Transverse colon (tissue), 4 donors: ENCODE measurements at regions not wholly inside any gene's neighbourhood (a gene's known extent, or its start where the extent isn't known, plus 50 kb on each side); places are given as distances from the start of the nearest gene placed in this dataset.

Experiments used
- DNase-seq: peaks from one replicate; pipeline ENCODE4 v3.0.0-alpha.2; 2019
- H3K27ac ChIP-seq, 4 donors: fragments of 200-600 bp; sonication (generic); 2 replicates each; pipeline ENCODE4 v1.5.1; 2016 to 2018; ENCODE audit warnings: inconsistent platforms in 4 of 4
- H3K27me3 ChIP-seq: fragments of 200-600 bp; sonication (generic); 2 replicates; pipeline ENCODE4 v1.5.1; 2017; ENCODE audit warnings: inconsistent platforms
- H3K36me3 ChIP-seq, 4 donors: fragments of 200-600 bp; sonication (generic); 2 replicates each; pipeline ENCODE4 v1.5.1; 2017 to 2019; ENCODE audit warnings: inconsistent platforms in 4 of 4
- H3K4me1 ChIP-seq, 4 donors: fragments of 200-600 bp; sonication (generic); 2 replicates each; pipeline ENCODE4 v1.5.1; 2017 to 2020; ENCODE audit warnings: inconsistent platforms in 4 of 4
- H3K4me3 ChIP-seq, 4 donors: fragments of 200-600 bp; sonication (generic); 1 replicate in 1 of 4; 2 replicates in 3 of 4; pipeline versions ENCODE4 v1.5.1 to v1.6.1; 2017 to 2019; ENCODE audit warnings: inconsistent platforms in 4 of 4
- H3K9me3 ChIP-seq, 2 donors: fragments of 200-600 bp; sonication (generic); 2 replicates each; pipeline ENCODE4 v1.5.1; 2017 to 2019; ENCODE audit warnings: inconsistent platforms in 2 of 2
- EP300 ChIP-seq: sonication (generic); formaldehyde crosslinking; IDR thresholded peaks from one replicate; pipeline ENCODE4 v1.6.1; 2017; ENCODE audit warnings: antibody characterized with exemption, low read depth
- POLR2A ChIP-seq: fragments of 450-650 bp; IDR thresholded peaks from one replicate; pipeline ENCODE4 v1.6.1; 2016; ENCODE audit warnings: antibody characterized with exemption, mild to moderate bottlenecking, moderate library complexity
- POLR2AphosphoS5 ChIP-seq, 3 donors: sonication (generic); formaldehyde crosslinking; IDR thresholded peaks; one replicate each; pipeline ENCODE4 v1.6.1; 2016; ENCODE audit warnings: antibody characterized with exemption in 3 of 3
- WGBS, 2 donors: methylation state at CpG; one replicate each; pipeline ENCODE4 v1.1.5; 2018; ENCODE audit warnings: low coverage in 1 of 2; 5-methylcytosine and 5-hydroxymethylcytosine counted together
- in situ Hi-C, 4 donors: fragments of 200-750 bp; cut with MboI; loops; one replicate each; pipeline versions ENCODE4 v1.15.0 to v1.15.1; 2017; ENCODE audit warnings: low sequenced_read_pairs in 3 of 4, low pct_ligation_motif_present in 1 of 4, low pct_unique_long_range_greater_than_20kb in 1 of 4
- intact Hi-C: fragments of 100-400 bp; cut with DNase I; formaldehyde crosslinking; loops from one replicate; pipeline ENCODE4 v1.15.1; 2023; ENCODE audit warnings: low total_unique reads
- TF ChIP-seq, protein P1 (sequence below), 5 experiments: fragments of 200-600 bp in 3 of 5; fragments of 450-650 bp in 2 of 5; sonication (generic) in 3 of 5; IDR thresholded peaks; 1 replicate in 2 of 5; 2 replicates in 3 of 5; pipeline ENCODE4 v1.5.1; 2016 to 2017; ENCODE audit warnings: antibody characterized with exemption in 5 of 5, inconsistent platforms in 3 of 5, mild to moderate bottlenecking in 2 of 5, moderate library complexity in 1 of 5

DNA sequence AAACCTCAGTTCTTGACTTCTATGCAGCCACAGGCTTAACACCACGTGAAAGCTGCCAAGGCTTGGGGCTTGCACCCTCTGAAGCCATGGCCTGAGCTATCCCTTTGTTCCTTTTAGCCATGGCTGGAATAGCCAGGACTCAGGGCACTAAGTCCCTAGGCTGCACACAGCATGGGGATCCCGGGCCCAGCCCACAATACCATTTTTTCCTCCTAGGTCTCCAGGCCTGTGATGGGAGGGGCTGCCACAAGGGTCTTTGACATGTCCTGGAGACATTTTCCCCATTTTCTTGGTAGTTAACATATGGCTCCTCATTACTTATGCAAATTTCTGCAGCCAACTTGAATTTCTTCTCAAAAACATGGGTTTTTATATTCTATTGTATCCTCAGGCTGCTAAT, 619.1 kb downstream of the NYAP2 start:
- in situ Hi-C loops (no loop called here), intact Hi-C loops (no loop called here)
- TF ChIP-seq, protein P1, sequence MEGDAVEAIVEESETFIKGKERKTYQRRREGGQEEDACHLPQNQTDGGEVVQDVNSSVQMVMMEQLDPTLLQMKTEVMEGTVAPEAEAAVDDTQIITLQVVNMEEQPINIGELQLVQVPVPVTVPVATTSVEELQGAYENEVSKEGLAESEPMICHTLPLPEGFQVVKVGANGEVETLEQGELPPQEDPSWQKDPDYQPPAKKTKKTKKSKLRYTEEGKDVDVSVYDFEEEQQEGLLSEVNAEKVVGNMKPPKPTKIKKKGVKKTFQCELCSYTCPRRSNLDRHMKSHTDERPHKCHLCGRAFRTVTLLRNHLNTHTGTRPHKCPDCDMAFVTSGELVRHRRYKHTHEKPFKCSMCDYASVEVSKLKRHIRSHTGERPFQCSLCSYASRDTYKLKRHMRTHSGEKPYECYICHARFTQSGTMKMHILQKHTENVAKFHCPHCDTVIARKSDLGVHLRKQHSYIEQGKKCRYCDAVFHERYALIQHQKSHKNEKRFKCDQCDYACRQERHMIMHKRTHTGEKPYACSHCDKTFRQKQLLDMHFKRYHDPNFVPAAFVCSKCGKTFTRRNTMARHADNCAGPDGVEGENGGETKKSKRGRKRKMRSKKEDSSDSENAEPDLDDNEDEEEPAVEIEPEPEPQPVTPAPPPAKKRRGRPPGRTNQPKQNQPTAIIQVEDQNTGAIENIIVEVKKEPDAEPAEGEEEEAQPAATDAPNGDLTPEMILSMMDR (IDR thresholded peaks at IDR 0.05), result no peak
- no peak for TF ChIP-seq POLR2AphosphoS5 (IDR thresholded peaks at IDR 0.05)
- TF ChIP-seq POLR2A, result no peak
- TF ChIP-seq EP300, result no peak
- no peak overlapping the region for H3K27ac ChIP-seq
- 45 to 57% methylated on average over 2 of the region's 2 CpGs for WGBS, 2 donors
- no peaks in the 10 kb centered on the region for H3K36me3 ChIP-seq
- DNase-seq, result no peak
- no peak overlapping the region for H3K4me3 ChIP-seq
- H3K9me3 ChIP-seq, result no peaks in the 10 kb centered on the region
- no peaks in the 10 kb centered on the region for H3K4me1 ChIP-seq
- H3K27me3 ChIP-seq, result no peaks in the 10 kb centered on the region

DNA sequence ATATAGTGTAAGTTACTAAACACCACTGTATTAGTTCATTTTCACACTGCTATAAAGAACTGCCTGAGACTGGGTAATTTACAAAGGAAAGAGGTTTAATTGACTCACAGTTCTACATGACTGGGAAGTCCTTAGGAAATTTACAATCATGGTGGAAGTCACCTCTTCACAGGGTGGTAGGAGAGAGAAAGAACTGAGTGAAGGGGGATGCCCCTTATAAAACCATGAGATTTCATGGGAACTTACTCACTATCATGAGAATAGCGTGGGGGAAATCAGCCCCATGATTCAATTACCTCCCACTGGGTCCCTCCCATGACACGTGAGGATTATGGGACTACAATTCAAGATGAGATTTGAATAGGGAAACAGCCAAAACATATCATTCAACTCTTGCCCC, 618.0 kb downstream of the NYAP2 start:
- TF ChIP-seq POLR2AphosphoS5 (IDR thresholded peaks at IDR 0.05), result no peak
- TF ChIP-seq EP300, result no peak
- TF ChIP-seq POLR2A, result no peak
- DNase-seq, result no peak
- H3K27me3 ChIP-seq, result no peaks in the 10 kb centered on the region
- no peaks in the 10 kb centered on the region for H3K36me3 ChIP-seq
- H3K9me3 ChIP-seq, result no peaks in the 10 kb centered on the region
- intact Hi-C loops, result no loop called here
- no peaks in the 10 kb centered on the region for H3K4me1 ChIP-seq
- H3K4me3 ChIP-seq, result no peak overlapping the region
- in situ Hi-C loops, result no loop called here
- 52 to 59% methylated on average over 2 of the region's 2 CpGs for WGBS, 2 donors
- H3K27ac ChIP-seq, result no peak overlapping the region

GRCh38 chr2:226017107-226017506, 617.6 kb downstream of the NYAP2 start:
- TF ChIP-seq, protein P1 (IDR thresholded peaks at IDR 0.05), result no peak
- Histone ChIP-seq H3K36me3 (no peaks in the 10 kb centered on the region), H3K4me3 (no peak overlapping the region), H3K27me3 (no peaks in the 10 kb centered on the region), H3K9me3 (no peaks in the 10 kb centered on the region), H3K27ac (no peak overlapping the region), H3K4me1 (no peaks in the 10 kb centered on the region)
- WGBS, 2 donors, result 92% methylated on average over 3 of the region's 3 CpGs; no CpG with 5 or more reads in 1 of the 2 donors
- intact Hi-C loops, result no loop called here
- DNase-seq, result no peak
- in situ Hi-C loops, result no loop called here

GRCh38 chr2:226011716-226012450, 612.4 kb downstream of the NYAP2 start:
- Histone ChIP-seq H3K4me3 (no peak overlapping the region), H3K36me3 (no peaks in the 10 kb centered on the region), H3K4me1 (no peaks in the 10 kb centered on the region), H3K27ac (no peak overlapping the region), H3K9me3 (no peaks in the 10 kb centered on the region), H3K27me3 (no peaks in the 10 kb centered on the region)
- in situ Hi-C loops, result no loop called here
- DNase-seq, result no peak
- intact Hi-C loops, result no loop called here
- TF ChIP-seq POLR2AphosphoS5 (IDR thresholded peaks at IDR 0.05) (no peak), POLR2A (no peak), EP300 (no peak)
- TF ChIP-seq, protein P1 (IDR thresholded peaks at IDR 0.05), result no peak
- 77 to 92% methylated on average over 10 of the region's 10 CpGs for WGBS, 2 donors

GRCh38 chr2:226002438-226002837, 602.9 kb downstream of the NYAP2 start:
- intact Hi-C loops, result no loop called here

More at GRCh38 chr2:226002438-226002837, 602.9 kb downstream of the NYAP2 start:
- H3K27me3 ChIP-seq, result no peaks in the 10 kb centered on the region
- in situ Hi-C loops, result no loop called here
- no peaks in the 10 kb centered on the region for H3K4me1 ChIP-seq
- DNase-seq, result no peak
- H3K9me3 ChIP-seq, result no peaks in the 10 kb centered on the region
- H3K27ac ChIP-seq, result no peak overlapping the region
- TF ChIP-seq POLR2A (no peak), EP300 (no peak), POLR2AphosphoS5 (IDR thresholded peaks at IDR 0.05) (no peak)
- TF ChIP-seq, protein P1 (IDR thresholded peaks at IDR 0.05), result no peak
- H3K4me3 ChIP-seq, result no peak overlapping the region
- 50 to 55% methylated on average over 2 of the region's 2 CpGs for WGBS, 2 donors
- H3K36me3 ChIP-seq, result no peaks in the 10 kb centered on the region
